Neutrophil (primary cell): ENCODE measurements at regions not wholly inside any gene's neighbourhood (a gene's known extent, or its start where the extent isn't known, plus 50 kb on each side); places are given as distances from the start of the nearest gene placed in this dataset.
"Not testable (repeated sequence)": the region's sequence is repeated elsewhere in the genome, so short reads cannot be mapped to it uniquely, and the experiment has no call there.

ENCODE experiments used
- H3K27ac ChIP-seq: fragments of 200-600 bp; sonication (generic); 2 replicates; pipeline ENCODE4 v1.5.1; 2016; ENCODE audit warnings: mild to moderate bottlenecking, moderate library complexity
- H3K27me3 ChIP-seq: fragments of 200-600 bp; sonication (generic); 2 replicates; pipeline ENCODE4 v1.6.0; 2016; ENCODE audit warnings: mild to moderate bottlenecking
- H3K36me3 ChIP-seq: fragments of 200-600 bp; sonication (generic); 2 replicates; pipeline ENCODE4 v1.5.1; 2017
- H3K4me1 ChIP-seq, 2 experiments: fragments of 200-600 bp in 1 of 2; sonication (generic) in 1 of 2; 1 replicate in 1 of 2; 2 replicates in 1 of 2; pipeline versions ENCODE4 v1.5.1 to v1.6.1; 2013 to 2016; ENCODE audit warnings: low read depth in 1 of 2, low read length in 1 of 2, mild to moderate bottlenecking in 1 of 2, moderate library complexity in 1 of 2; ENCODE audit not compliant: control insufficient read depth in 1 of 2, insufficient read depth in 1 of 2
- H3K4me3 ChIP-seq, 2 experiments: fragments of 200-600 bp in 1 of 2; sonication (generic) in 1 of 2; 1 replicate in 1 of 2; 2 replicates in 1 of 2; pipeline ENCODE4 v1.5.1; 2013 to 2016; ENCODE audit warnings: low read depth in 1 of 2, low read length in 1 of 2, mild to moderate bottlenecking in 1 of 2, moderate library complexity in 1 of 2
- H3K9me3 ChIP-seq: fragments of 200-600 bp; sonication (generic); 2 replicates; pipeline ENCODE4 v1.5.1; 2016
- TF ChIP-seq, protein P1 (sequence below): fragments of 200-600 bp; sonication (generic); IDR thresholded peaks from 2 replicates; pipeline ENCODE4 v1.5.1; 2016; ENCODE audit warnings: antibody characterized with exemption

- Histone ChIP-seq H3K27me3 (no peaks in the 10 kb centered on the region), H3K9me3 (no peaks in the 10 kb centered on the region), H3K36me3 (no peaks in the 10 kb centered on the region), H3K4me1 (no peaks in the 10 kb centered on the region), H3K27ac (no peak overlapping the region), H3K4me3 (no peak overlapping the region)
- TF ChIP-seq, protein P1, sequence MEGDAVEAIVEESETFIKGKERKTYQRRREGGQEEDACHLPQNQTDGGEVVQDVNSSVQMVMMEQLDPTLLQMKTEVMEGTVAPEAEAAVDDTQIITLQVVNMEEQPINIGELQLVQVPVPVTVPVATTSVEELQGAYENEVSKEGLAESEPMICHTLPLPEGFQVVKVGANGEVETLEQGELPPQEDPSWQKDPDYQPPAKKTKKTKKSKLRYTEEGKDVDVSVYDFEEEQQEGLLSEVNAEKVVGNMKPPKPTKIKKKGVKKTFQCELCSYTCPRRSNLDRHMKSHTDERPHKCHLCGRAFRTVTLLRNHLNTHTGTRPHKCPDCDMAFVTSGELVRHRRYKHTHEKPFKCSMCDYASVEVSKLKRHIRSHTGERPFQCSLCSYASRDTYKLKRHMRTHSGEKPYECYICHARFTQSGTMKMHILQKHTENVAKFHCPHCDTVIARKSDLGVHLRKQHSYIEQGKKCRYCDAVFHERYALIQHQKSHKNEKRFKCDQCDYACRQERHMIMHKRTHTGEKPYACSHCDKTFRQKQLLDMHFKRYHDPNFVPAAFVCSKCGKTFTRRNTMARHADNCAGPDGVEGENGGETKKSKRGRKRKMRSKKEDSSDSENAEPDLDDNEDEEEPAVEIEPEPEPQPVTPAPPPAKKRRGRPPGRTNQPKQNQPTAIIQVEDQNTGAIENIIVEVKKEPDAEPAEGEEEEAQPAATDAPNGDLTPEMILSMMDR = no peak
Observed at GRCh38 chr15:38997841-38998240, 433.2 kb upstream of the RASGRP1 start.

GRCh38 chr15:39000008-39000734, 435.6 kb upstream of the RASGRP1 start:
- Histone ChIP-seq H3K4me3 (no peak overlapping the region), H3K9me3 (no peaks in the 10 kb centered on the region), H3K27ac (no peak overlapping the region), H3K4me1 (no peaks in the 10 kb centered on the region), H3K27me3 (no peaks in the 10 kb centered on the region), H3K36me3 (no peaks in the 10 kb centered on the region)
- TF ChIP-seq, protein P1 = no peak

- H3K36me3 ChIP-seq = no peaks in the 10 kb centered on the region
- H3K27ac ChIP-seq = no peak overlapping the region
- no peaks in the 10 kb centered on the region for H3K4me1 ChIP-seq
- no peak overlapping the region for H3K4me3 ChIP-seq
- H3K27me3 ChIP-seq = no peaks in the 10 kb centered on the region
- TF ChIP-seq, protein P1 = no peak
- peaks cover 3% of the 10 kb centered on the region for H3K9me3 ChIP-seq
Observed at GRCh38 chr15:39009740-39010139, 445.1 kb upstream of the RASGRP1 start.

DNA sequence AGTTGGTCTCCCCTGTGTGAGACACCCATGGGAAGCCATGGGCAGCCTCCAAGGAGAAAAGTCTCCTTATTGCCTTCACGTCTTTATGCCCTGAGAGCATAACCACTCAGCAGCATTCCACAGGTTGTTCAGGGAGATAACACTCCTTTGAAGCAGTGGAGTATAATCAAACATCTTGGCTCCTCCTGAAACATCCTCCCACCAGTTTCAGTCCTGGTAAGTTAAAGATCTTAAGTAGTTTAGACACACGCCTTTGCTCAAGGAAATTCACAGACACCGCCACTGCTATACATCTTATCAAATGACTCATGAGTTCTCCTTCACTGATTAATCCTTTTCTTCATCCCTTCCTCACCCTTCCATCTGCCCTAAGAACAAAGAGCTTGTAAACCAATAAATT, 446.5 kb upstream of the RASGRP1 start:
- not testable (repeated sequence) for H3K4me3 ChIP-seq

DNA sequence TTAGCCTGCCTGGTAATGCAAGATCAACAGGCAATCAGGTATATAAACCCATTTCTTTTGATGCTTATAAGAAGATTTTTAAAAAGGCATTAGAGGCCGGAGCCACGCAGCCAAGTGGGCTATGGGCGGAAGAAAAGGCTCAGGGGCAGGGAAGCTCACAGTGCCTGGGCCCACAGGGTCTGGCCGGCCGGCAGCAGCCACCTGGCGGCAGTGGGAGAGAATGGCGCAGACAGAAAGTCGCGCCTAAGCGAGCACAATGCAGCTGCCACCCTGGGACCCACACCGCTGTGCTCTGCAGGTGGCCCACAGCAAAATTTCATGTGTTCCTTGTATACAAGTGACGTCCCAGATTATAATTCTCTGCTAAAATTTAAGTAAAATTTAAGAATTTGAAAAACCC, 448.6 kb upstream of the RASGRP1 start:
- no peak overlapping the region for H3K27ac ChIP-seq
- H3K27me3 ChIP-seq = no peaks in the 10 kb centered on the region
- H3K9me3 ChIP-seq = peaks cover 3% of the 10 kb centered on the region
- no peaks in the 10 kb centered on the region for H3K4me1 ChIP-seq
- TF ChIP-seq, protein P1 = no peak
- no peaks in the 10 kb centered on the region for H3K36me3 ChIP-seq
- no peak overlapping the region for H3K4me3 ChIP-seq

More for the DNA sequence above, 446.5 kb upstream of the RASGRP1 start:
- H3K27me3 ChIP-seq, H3K4me1 ChIP-seq, H3K27ac ChIP-seq, H3K36me3 ChIP-seq, H3K9me3 ChIP-seq: not testable (repeated sequence)

DNA sequence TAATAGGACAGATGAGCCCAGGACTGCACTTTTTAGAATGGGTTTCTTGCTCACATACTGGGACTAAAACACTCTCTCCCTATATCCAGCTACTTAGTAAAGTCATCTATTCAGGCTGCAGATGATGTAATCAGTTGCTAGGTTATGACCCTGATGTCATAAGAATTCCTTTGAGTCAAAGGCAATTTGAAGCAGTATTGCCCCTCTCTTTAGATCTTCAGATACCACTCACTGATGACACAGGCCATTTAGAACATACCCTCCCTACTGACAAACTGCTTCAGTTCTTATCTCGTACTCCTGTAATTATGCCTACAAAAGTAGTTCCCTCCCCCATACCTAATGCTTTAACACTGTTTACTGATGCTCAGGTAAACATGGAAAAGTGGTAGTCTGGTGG, 450.1 kb upstream of the RASGRP1 start:
- H3K27ac ChIP-seq = no peak overlapping the region
- H3K4me1 ChIP-seq = no peaks in the 10 kb centered on the region
- peaks cover 3% of the 10 kb centered on the region for H3K9me3 ChIP-seq
- no peaks in the 10 kb centered on the region for H3K36me3 ChIP-seq
- no peak overlapping the region for H3K4me3 ChIP-seq
- H3K27me3 ChIP-seq = no peaks in the 10 kb centered on the region
- TF ChIP-seq, protein P1 = no peak
